ENCODE measurements at regions not wholly inside any gene's neighbourhood (a gene's known extent, or its start where the extent isn't known, plus 50 kb on each side); places are given as distances from the start of the nearest gene placed in this dataset.
"Not testable (repeated sequence)": the region's sequence is repeated elsewhere in the genome, so short reads cannot be mapped to it uniquely, and the experiment has no call there.

DNA sequence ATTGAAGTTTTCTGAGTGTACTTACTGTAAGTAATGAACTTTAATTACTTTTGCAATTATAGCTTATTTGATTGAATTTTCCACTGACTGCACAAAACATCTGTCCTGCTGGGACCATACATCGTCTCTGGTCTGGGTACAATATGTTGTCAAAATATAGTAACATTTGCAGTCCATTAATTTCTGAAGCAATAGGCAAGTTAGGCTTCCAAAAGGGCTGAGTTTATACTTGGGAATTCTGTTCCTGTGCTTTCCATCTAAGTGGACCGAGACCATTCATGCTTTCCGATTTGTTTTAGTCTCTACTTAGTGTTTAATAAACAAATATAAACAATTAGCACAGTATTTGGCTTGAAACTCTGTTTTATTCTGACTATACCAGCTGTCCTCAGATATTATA lies 139.3 kb downstream of the RFPL4B start:
- no peak overlapping the region for H3K27ac ChIP-seq (ENCODE audit: low read depth, low read length)
- 65 to 87% (median 82%) methylated on average over 3 of the region's 3 CpGs for WGBS, 3 donors

DNA sequence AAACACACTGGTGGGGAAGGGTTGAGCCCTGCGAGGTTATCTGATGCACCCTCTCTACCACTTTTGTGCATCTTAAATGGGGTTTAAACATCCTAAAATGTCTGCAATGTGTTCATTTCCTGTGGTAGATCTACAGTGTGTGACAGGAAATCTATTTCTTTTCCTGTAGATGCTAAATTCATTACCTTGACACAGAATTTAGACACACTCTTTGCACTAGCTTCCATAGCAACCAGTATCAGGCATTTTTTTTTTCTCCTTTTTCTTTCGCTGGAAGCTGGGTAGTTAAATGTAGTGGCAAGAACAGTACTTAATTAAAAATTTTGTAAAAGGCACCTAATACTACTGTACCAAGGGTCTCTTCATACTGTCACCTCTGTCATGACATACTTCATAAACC lies 141.1 kb downstream of the RFPL4B start:
- 73 to 79% (median 74%) methylated on average over 2 of the region's 2 CpGs for WGBS, 3 donors
- H3K27ac ChIP-seq (ENCODE audit: low read depth, low read length), result no peak overlapping the region

DNA sequence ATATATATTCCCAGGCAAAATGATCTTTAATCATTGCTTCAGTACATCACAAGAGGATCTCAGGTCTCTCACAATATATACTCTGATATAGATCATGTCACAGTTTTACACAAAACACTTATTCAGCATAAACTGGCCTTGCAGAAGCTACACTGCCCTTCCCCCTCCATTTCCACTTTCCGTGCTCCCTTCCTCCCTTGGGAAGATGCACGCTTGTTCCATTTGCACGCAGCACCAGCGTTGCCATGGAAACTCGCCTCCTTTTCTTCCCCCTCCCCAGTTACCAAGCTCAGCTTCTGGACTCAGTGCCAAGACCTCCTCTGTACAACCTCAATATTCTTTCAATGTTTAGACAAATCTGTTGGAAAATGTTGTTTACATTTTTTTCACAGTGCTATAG lies 154.6 kb downstream of the RFPL4B start:
- no peak overlapping the region for H3K27ac ChIP-seq (ENCODE audit: low read depth, low read length)
- WGBS, 3 donors, result 16 to 44% (median 42%) methylated on average over 5 of the region's 5 CpGs

DNA sequence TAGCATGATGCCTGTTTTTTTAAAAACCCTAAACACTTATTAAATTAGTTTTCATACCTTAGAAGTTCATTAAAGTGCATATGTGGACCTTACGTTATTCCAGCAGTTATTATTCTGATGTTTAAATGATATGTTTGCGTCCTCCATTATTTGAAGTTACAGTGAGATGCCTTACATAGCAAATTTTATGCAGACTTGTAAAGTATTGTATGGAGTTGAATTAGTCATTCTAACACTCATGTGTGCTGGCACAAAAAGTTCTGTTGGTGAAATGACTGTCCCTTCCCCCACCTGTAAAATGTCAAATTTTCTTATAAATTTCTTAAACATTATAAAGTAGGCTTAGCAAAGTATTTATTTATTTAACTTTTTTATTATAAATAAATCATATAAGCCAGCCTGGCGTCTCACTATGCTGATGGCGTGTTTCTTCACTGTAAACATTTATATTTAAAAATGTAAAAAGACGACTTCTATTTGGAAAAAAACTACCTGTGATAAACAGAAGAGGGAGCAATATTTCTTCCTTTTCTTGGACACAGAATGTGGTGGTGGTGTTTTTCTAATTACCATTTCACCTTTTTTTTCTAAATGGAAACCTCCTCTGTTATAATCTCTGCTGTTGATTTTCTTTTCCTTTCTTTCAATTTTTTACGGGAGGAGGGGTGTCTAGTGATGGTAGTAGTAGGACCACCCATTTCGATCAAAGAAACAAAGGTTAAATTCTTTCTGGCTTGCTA lies 155.4 kb downstream of the RFPL4B start:
- 59 to 72% (median 70%) methylated on average over 7 of the region's 7 CpGs for WGBS, 3 donors
- no peak overlapping the region for H3K27ac ChIP-seq (ENCODE audit: low read depth, low read length)

DNA sequence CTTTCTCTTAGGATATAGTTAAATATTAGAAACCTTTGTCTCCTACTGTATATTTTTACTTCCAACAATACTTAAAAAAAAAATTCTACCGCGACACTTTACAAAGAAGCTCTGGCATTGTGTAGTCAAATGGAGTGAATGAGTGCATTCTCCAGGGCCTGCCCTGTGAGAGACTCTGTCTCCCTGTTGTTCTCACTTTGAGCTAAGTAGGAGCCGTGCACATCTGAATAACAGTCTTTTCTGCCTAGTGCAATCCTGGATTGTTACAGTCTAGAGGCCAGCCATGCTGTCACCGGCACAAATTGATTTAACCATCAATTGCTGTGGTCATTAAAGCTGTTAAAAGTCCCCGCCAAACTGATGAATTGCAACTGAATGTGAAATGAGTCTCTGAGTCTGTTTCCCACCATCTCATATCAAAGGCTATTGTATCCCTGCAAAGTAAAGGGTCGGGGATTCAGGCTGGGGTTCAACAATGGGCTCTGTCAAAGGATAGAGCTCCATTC lies 156.0 kb downstream of the RFPL4B start:
- H3K27ac ChIP-seq (ENCODE audit: low read depth, low read length), result no peak overlapping the region
- WGBS, 3 donors, result 51 to 82% (median 76%) methylated on average over 6 of the region's 6 CpGs

DNA sequence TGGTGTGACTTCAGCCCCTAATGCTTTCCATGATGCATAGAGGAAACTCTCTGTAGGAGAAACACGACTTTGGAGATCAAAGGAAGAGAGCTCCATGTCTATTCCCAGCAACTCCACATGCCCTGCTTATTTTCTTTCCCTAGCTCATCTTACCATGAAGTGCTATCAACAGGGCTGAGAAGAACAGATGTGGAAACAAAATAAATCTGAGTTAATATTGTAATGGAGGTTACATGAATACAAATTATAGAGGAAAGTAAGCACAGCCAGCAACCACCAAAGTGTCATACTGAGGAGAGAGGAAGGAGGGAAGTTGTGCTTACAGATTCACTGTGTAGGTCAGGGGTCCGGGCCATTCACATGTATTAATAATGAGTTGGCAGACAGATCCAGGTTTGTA lies 157.5 kb downstream of the RFPL4B start:
- 72 to 80% (median 76%) methylated on average over 2 of the region's 2 CpGs for WGBS, 3 donors
- no peak overlapping the region for H3K27ac ChIP-seq (ENCODE audit: low read depth, low read length)

DNA sequence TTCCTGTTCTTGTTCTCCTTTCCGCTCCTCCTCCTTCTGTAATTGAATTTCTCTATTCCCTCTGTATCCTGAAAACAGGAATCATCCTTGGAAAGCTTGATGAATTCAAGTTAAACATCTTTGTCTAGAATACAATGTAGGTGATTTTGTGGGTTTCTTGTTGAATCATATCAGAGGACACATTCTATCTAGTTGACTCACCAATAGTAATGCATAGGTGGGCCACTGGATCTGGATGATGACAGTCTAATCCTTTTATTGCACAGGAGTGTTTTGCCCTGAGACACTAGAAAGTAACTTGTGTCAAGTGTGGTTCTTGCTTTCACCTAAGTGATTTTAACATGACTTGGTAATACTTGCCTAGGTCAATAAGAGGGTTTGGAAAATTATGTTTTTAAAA lies 164.3 kb downstream of the RFPL4B start:
- WGBS, 3 donors, result 78 to 100% (median 91%) methylated on average over 1 of the region's 1 CpG
- no peak overlapping the region for H3K27ac ChIP-seq (ENCODE audit: low read depth, low read length)

DNA sequence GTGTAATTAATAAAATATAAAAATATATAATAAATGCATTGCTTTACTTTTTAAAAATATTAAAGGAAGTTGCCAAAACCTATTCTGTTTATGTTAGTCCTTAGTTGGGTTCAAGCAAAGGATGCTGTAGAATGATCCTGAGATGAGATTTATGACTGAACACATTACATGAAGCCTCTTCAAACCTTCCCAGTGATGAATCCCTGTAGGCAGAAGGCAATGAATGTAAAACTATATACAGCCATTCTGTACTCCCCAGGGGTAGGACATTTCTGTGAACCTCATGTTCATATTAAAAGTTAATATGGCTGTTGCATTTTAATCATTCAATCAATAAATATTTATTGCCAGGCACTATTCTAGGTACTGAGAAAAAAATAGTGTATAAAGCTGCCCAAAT lies 166.0 kb downstream of the RFPL4B start:
- H3K27ac ChIP-seq (ENCODE audit: low read depth, low read length), result no peak overlapping the region

DNA sequence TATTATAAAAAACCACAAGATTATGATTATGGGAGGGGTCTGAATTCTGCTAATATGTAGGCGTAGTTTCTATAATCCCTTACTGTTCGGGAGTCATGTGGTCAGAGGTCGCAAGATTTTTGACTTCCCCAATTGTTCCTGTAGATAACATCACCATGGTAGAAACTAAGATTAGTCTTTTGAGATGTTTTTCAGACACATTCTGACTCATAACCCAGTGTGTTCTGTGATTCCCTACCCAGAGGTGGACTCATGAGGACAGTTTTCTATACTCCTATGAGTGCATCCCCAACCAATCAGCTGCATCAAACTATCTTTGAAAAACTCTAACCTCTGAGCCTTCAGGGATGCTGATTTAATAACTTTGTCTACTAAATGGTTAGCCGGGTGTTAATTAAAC lies 175.5 kb downstream of the RFPL4B start:
- H3K27ac ChIP-seq (ENCODE audit: low read depth, low read length), result no peak overlapping the region
- 76 to 91% (median 79%) methylated on average over 4 of the region's 4 CpGs for WGBS, 3 donors

DNA sequence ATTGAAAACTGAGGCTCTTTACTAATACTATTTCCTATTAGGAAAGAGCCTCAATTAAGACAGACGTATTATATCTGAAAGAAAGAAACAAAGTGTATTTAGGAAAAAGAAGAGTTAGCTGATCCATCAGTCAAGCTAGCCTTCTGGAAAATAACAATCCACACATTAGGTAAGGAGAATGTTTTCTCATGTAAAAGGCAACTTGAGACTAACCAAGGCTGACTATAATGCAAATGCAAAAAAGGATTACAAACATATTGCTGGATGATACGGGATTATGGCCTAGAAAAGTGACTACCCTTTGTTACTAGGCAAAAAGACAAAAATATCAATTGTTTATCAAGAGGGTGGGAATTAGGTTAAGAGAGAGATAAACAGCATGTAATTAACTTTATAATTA lies 176.9 kb downstream of the RFPL4B start:
- WGBS, 3 donors, result 81 to 98% (median 88%) methylated on average over 2 of the region's 2 CpGs
- H3K27ac ChIP-seq (ENCODE audit: low read depth, low read length), result no peak overlapping the region

DNA sequence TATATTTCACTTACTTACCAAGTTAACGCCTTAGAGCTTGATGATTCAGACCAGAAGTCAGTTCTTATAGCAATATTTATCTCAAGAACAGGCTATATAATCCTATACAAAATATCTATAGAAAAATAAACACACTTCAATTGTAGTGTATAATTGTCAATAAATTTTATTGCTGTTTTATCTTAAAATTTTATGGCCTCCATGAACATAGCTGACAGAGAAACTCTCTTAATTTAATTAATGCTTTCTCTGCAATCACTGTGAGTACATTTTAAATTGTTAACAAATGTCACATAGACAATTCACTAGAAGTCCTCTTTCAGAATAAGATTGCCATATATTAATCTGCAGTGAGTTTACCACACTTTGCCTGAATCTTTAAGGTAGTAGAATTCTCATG lies 178.6 kb downstream of the RFPL4B start:
- WGBS, 3 donors, result 92 to 97% (median 95%) methylated on average over 1 of the region's 1 CpG
- no peak overlapping the region for H3K27ac ChIP-seq (ENCODE audit: low read depth, low read length)

DNA sequence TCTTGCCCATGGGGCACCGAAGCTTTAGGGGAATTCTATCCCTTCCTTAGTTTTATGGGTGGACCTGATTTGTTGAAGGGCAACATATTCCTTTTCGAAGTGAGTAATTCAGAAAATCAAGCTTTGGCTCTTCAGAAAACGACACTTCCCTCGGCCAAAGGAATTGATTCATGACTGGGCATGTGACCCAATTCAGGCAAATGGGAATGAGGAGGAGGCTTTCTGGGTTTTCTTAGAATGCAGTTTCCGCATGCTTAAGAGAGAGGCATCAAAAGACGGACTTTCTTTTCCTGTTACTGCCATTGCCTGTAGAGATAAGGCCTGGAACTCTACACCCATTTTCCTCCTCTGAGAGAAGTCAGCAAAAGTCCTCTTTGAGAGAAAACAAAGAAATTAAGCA lies 179.5 kb downstream of the RFPL4B start:
- 86 to 92% (median 90%) methylated on average over 6 of the region's 6 CpGs for WGBS, 3 donors
- no peak overlapping the region for H3K27ac ChIP-seq (ENCODE audit: low read depth, low read length)

DNA sequence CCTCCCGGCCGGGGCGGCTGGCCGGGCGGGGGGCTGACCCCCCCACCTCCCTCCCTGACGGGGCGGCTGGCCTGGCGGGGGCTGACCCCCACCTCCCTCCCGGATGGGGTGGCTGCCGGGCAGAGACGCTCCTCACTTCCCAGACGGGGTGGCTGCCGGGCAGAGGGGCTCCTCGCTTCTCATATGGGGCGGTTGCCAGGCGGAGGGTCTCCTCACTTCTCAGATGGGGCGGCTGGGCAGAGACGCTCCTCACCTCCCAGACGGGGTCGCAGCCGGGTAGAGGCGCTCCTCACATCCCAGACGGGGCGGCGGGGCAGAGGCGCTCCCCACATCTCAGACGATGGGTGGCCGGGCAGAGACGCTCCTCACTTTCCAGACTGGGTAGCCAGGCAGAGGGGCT lies 181.2 kb downstream of the RFPL4B start:
- 90 to 95% (median 91%) methylated on average over 10 to 24 of the region's 29 CpGs for WGBS, 3 donors
- H3K27ac ChIP-seq (ENCODE audit: low read depth, low read length), result not testable (repeated sequence)

DNA sequence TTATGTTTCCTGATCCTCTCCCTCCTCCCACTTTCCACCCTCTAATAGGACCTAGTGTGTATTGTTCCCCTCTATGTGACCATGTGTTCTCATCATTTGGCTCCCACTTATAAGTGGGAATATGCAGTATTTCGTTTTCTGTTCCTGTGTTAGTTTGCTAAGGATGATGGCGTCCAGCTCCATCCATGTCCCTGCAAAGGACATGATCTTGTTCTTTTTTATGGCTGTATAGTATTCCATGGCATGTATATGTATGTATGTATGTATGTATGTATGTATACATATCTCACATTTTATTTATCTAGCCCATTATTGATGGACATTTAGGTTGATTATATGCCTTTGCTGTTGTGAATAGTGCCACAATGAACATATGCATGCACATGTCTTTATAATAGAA lies 188.7 kb downstream of the RFPL4B start:
- no peak overlapping the region for H3K27ac ChIP-seq (ENCODE audit: low read depth, low read length)
- WGBS, 3 donors, result 73 to 89% (median 82%) methylated on average over 2 of the region's 2 CpGs

DNA sequence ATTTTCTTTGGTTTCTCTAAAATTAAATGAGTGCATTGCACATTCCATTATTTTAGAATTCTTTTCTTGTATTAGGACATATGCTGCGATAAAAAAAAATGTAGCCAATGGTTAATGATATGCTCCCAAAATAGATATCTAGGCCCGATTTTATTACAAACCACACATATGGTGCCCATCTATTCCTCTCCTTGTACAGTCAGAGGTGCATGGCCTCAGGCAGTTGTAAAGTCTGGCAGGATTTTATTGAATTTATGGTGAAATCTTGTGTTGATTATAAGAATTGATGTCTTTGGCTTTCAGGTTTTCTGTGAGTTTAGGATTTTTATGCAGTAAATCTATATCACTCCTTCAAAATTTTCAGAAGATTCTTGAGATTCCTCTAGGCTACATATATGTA lies 192.2 kb downstream of the RFPL4B start:
- H3K27ac ChIP-seq (ENCODE audit: low read depth, low read length), result no peak overlapping the region
- WGBS, 3 donors, result 87 to 93% (median 92%) methylated on average over 2 of the region's 2 CpGs

DNA sequence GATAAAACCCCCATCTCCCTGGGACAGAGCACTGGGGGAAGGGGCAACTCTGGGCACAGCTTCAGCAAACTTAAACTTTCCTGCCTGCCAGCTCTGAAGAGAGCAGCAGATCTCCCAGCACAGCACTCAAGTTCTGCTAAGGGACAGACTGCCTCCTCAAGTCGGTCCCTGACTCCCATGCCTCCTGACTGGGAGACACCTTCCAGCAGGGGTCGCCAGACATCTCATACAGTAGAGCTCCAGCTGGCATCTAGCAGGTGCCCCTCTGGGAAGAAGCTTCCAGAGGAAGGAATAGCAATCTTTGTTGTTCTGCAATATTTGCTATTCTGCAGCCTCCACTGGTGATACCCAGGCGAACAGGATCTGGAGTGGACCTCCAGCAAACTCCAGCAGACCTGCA lies 194.7 kb downstream of the RFPL4B start:
- not testable (repeated sequence) for H3K27ac ChIP-seq (ENCODE audit: low read depth, low read length)
- WGBS, 3 donors, result 67 to 95% (median 91%) methylated on average over 3 of the region's 3 CpGs

DNA sequence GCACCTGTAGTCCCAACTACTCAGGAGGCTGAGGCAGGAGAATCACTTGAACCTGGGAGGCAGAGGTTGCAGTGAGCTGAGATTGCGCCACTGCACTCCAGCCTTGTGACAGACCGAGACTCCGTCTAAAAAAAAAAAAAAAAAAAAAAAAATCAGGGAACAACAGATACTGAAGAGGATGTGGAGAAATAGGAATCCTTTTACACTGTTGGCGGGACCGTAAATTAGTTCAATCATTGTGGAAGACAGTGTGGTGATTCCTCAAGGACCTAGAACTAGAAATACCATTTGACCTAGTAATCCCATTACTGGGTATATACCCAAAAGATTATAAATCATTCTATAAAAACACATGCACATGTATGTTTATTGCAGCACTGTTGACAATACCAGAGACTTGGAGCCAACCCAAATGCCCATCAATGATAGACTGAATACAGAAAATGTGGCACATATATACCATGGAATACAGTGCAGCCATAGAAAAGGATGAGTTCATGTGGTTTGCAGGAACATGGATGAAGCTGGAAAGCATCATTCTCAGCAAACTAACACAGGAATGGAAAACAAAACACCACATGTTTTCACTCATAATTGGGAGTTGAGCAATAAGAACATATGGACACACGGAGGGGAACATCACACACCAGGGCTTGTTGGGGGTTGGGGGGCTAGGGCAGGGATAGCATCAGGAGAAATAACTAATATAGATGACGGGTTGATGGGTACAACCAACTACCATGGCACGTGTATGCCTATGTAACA lies 200.4 kb downstream of the RFPL4B start:
- 86 to 93% (median 92%) methylated on average over 8 of the region's 8 CpGs for WGBS, 3 donors
- not testable (repeated sequence) for H3K27ac ChIP-seq (ENCODE audit: low read depth, low read length)

DNA sequence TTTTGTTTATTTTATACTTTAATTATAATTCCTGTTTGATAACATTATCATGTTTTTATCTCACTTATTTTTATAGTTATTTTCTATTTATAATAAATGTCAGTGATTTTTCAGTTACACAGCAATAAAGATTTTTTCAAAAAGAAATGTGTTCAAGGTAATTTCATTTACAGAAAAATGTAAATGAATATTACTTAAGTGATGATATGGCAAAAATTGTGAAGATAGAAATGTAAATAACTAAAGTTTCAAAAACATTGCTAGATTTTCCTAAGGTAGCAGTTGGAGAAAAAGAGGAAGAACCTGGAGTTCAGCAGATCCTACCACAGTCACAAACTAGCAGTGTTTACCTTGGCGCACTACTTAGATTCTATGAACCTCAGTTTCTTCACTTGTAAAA lies 202.6 kb downstream of the RFPL4B start:
- no peak overlapping the region for H3K27ac ChIP-seq (ENCODE audit: low read depth, low read length)
- WGBS, 3 donors, result 96 to 100% (median 100%) methylated on average over 1 of the region's 1 CpG

DNA sequence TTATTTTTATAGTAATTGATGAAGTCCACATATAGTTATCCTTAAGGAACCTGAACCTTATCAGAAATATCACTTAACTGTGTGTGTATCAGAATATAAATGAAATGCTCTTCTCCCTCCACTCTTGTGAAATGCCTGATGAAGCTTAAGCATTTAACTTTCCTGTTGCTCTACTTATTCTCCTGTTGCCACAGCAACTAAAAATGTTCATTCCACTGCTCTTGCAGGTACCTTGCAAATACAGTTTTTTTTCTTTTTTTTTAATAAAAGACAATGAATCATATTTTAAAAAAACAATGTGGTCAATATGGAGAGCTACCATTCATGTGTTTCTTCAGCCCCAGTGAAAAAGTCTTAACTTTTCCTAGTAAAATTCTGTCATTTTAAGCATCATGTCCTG lies 210.3 kb downstream of the RFPL4B start:
- H3K27ac ChIP-seq (ENCODE audit: low read depth, low read length), result no peak overlapping the region

DNA sequence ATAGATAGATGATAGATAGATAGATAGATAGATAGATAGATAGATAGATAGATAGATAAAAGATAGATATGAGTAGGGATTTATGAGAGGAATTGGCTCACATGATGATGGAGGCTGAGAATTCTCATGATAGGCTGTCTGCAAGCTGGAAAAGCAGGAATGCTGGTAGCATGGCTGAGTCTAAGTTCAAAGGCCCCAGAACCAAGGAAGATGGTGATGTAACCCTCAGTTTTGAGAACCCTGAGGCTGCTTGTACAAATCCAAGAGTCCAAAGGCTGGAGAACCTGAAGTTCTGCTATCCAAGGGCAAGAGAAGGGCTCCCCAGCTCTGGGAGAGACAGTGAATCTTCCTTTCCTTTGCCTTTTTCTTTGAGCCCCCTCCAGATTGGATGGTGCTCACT lies 210.8 kb downstream of the RFPL4B start:
- no peak overlapping the region for H3K27ac ChIP-seq (ENCODE audit: low read depth, low read length)

Data from adipose tissue (tissue), 3 donors.